MM.1S (cell line): ENCODE measurements at regions not wholly inside any gene's neighbourhood (a gene's known extent, or its start where the extent isn't known, plus 50 kb on each side); places are given as distances from the start of the nearest gene placed in this dataset.

ENCODE experiments used
- DNase-seq: peaks from one replicate; pipeline ENCODE4 v3.0.0-alpha.2; 2015
- H2AFZ ChIP-seq: fragments of 300-600 bp; sonication (generic); 2 replicates; pipeline ENCODE4 v1.6.0; 2016; ENCODE audit warnings: antibody characterized with exemption, low read length
- H3F3A ChIP-seq: fragments of 300-600 bp; sonication (generic); 2 replicates; pipeline ENCODE4 v1.6.1; 2016; ENCODE audit warnings: mild to moderate bottlenecking, antibody characterized with exemption, low read length, moderate library complexity, mixed read lengths; ENCODE audit not compliant: insufficient read depth
- H3K27ac ChIP-seq: fragments of 300-600 bp; sonication (generic); 2 replicates; pipeline ENCODE4 v1.5.1; 2016; ENCODE audit warnings: mild to moderate bottlenecking, low read length
- H3K27me3 ChIP-seq: fragments of 300-600 bp; sonication (generic); replicated peaks from 2 replicates; pipeline ENCODE4 v1.6.0; 2016; ENCODE audit warnings: low read length; ENCODE audit not compliant: insufficient read depth
- H3K36me3 ChIP-seq: fragments of 300-600 bp; sonication (generic); replicated peaks from 2 replicates; pipeline ENCODE4 v1.6.1; 2016; ENCODE audit warnings: mild to moderate bottlenecking, low read length, mixed read lengths; ENCODE audit not compliant: insufficient read depth
- H3K4me1 ChIP-seq: fragments of 300-600 bp; sonication (generic); 2 replicates; pipeline ENCODE4 v1.6.1; 2016; ENCODE audit warnings: low read length, mixed read lengths
- H3K4me2 ChIP-seq: fragments of 300-600 bp; sonication (generic); 2 replicates; pipeline ENCODE4 v1.6.0; 2016; ENCODE audit warnings: low read depth, low read length
- H3K4me3 ChIP-seq: fragments of 300-600 bp; sonication (generic); 2 replicates; pipeline ENCODE4 v1.5.1; 2016; ENCODE audit warnings: low read length, mixed read lengths
- H3K79me2 ChIP-seq: fragments of 300-600 bp; sonication (generic); 2 replicates; pipeline ENCODE4 v1.6.1; 2016; ENCODE audit warnings: mixed run types, low read length, mixed read lengths
- H3K9ac ChIP-seq: fragments of 300-600 bp; sonication (generic); 2 replicates; pipeline ENCODE4 v1.6.1; 2016; ENCODE audit warnings: low read length, mixed read lengths
- H3K9me2 ChIP-seq: fragments of 300-600 bp; sonication (generic); replicated peaks from 2 replicates; pipeline ENCODE4 v1.6.1; 2016; ENCODE audit warnings: mild to moderate bottlenecking, low read length, mixed read lengths; ENCODE audit not compliant: insufficient read depth
- H3K9me3 ChIP-seq: fragments of 300-600 bp; sonication (generic); replicated peaks from 2 replicates; pipeline ENCODE4 v1.6.1; 2016; ENCODE audit warnings: mild to moderate bottlenecking, low read length, mixed read lengths; ENCODE audit not compliant: insufficient read depth
- H4K20me1 ChIP-seq: fragments of 300-600 bp; sonication (generic); 2 replicates; pipeline ENCODE4 v1.6.1; 2016; ENCODE audit warnings: mild to moderate bottlenecking, low read length, moderate library complexity, mixed read lengths; ENCODE audit not compliant: insufficient read depth
- CTCF ChIP-seq: fragments of 300-600 bp; sonication (generic); IDR thresholded peaks from 2 replicates; pipeline ENCODE4 v1.5.1; 2016; ENCODE audit warnings: antibody characterized with exemption, low read length, mixed read lengths
- EZH2 ChIP-seq: fragments of 300-600 bp; sonication (generic); optimal IDR thresholded peaks from 2 replicates; pipeline ENCODE3; 2017; ENCODE audit warnings: low read depth, mild to moderate bottlenecking, antibody characterized with exemption, low read length, mixed read lengths
- EZH2phosphoT487 ChIP-seq: fragments of 300-600 bp; sonication (generic); IDR thresholded peaks from 2 replicates; pipeline ENCODE4 v1.6.1; 2018; ENCODE audit warnings: antibody characterized with exemption, low read length

- Histone ChIP-seq H3K4me2 (no peak overlapping the region), H3K4me3 (no peak overlapping the region), H3K9me3 (no peaks in the 10 kb centered on the region), H3K4me1 (peaks cover 24% of the 10 kb centered on the region), H3K27me3 (no peaks in the 10 kb centered on the region), H3K9me2 (no peaks in the 10 kb centered on the region), H3K27ac (no peak overlapping the region), H3K36me3 (no peaks in the 10 kb centered on the region), H3K9ac (no peak overlapping the region), H4K20me1 (no peaks in the 10 kb centered on the region), H3F3A (no peaks in the 10 kb centered on the region), H3K79me2 (peaks cover 40% of the 10 kb centered on the region), H2AFZ (no peak overlapping the region)
- no peak for DNase-seq
- TF ChIP-seq EZH2, result no peak
- no peak for TF ChIP-seq CTCF
- TF ChIP-seq EZH2phosphoT487, result no peak
Measured at GRCh38 chr6:56775498-56776166, 132.9 kb upstream of the DST start.

- H3K4me3 ChIP-seq, result no peak overlapping the region
- H3K27me3 ChIP-seq, result no peaks in the 10 kb centered on the region
- no peak overlapping the region for H3K4me2 ChIP-seq
- H3K36me3 ChIP-seq, result no peaks in the 10 kb centered on the region
- H3K4me1 ChIP-seq, result peaks cover 43% of the 10 kb centered on the region
- H3K79me2 ChIP-seq, result peaks cover 67% of the 10 kb centered on the region
- H2AFZ ChIP-seq, result no peak overlapping the region
- H3K9me2 ChIP-seq, result no peaks in the 10 kb centered on the region
- no peak overlapping the region for H3K27ac ChIP-seq
- H4K20me1 ChIP-seq, result no peaks in the 10 kb centered on the region
- H3F3A ChIP-seq, result peaks cover 6% of the 10 kb centered on the region
- no peak overlapping the region for H3K9ac ChIP-seq
- DNase-seq, result no peak
- TF ChIP-seq EZH2phosphoT487, result no peak
- TF ChIP-seq CTCF, result no peak
- TF ChIP-seq EZH2, result no peak
- no peaks in the 10 kb centered on the region for H3K9me3 ChIP-seq
Measured at GRCh38 chr6:56772737-56773184, 130.1 kb upstream of the DST start.

GRCh38 chr6:56771929-56772607 is 129.4 kb upstream of the DST start:
- H3K79me2 ChIP-seq, result peaks cover 69% of the 10 kb centered on the region
- H3K4me2 ChIP-seq, result no peak overlapping the region
- H2AFZ ChIP-seq, result no peak overlapping the region
- TF ChIP-seq CTCF (no peak), EZH2phosphoT487 (no peak), EZH2 (no peak)
- peaks cover 11% of the 10 kb centered on the region for H3F3A ChIP-seq
- no peaks in the 10 kb centered on the region for H4K20me1 ChIP-seq
- H3K27me3 ChIP-seq, result no peaks in the 10 kb centered on the region
- peaks cover 48% of the 10 kb centered on the region for H3K4me1 ChIP-seq
- no peaks in the 10 kb centered on the region for H3K9me2 ChIP-seq
- H3K27ac ChIP-seq, result no peak overlapping the region
- no peaks in the 10 kb centered on the region for H3K36me3 ChIP-seq
- DNase-seq, result no peak
- no peaks in the 10 kb centered on the region for H3K9me3 ChIP-seq
- H3K4me3 ChIP-seq, result no peak overlapping the region
- no peak overlapping the region for H3K9ac ChIP-seq
